HL-60 (cell line): ENCODE measurements at regions not wholly inside any gene's neighbourhood (a gene's known extent, or its start where the extent isn't known, plus 50 kb on each side); places are given as distances from the start of the nearest gene placed in this dataset.

ENCODE experiments used
- DNase-seq, 2 experiments: peaks; one replicate each; pipeline ENCODE4 v3.0.0-alpha.2; 2010 to 2020; ENCODE audit warnings: low read depth in 1 of 2, low spot score in 1 of 2
- H3K27ac ChIP-seq: fragments of 250-450 bp; sonication (Bioruptor Pico); replicated peaks from 2 replicates; pipeline ENCODE4 v1.5.1; 2020; ENCODE audit warnings: mild to moderate bottlenecking, moderate library complexity
- H3K27me3 ChIP-seq: fragments of 250-450 bp; sonication (Bioruptor Pico); 2 replicates; pipeline ENCODE4 v1.5.1; 2021; ENCODE audit warnings: mild to moderate bottlenecking, moderate library complexity; ENCODE audit not compliant: insufficient read depth, poor library complexity, severe bottlenecking
- H3K4me3 ChIP-seq: replicated peaks from 2 replicates; pipeline ENCODE4 v1.5.1; 2011; ENCODE audit warnings: mild to moderate bottlenecking, control low read depth, low read length; ENCODE audit not compliant: insufficient read depth
- GABPA ChIP-seq: IDR thresholded peaks from 2 replicates; pipeline ENCODE4 v1.6.1; 2012; ENCODE audit warnings: low read depth
- POLR2AphosphoS5 ChIP-seq: IDR thresholded peaks from 2 replicates; pipeline ENCODE4 v1.6.1; 2012; ENCODE audit warnings: low read depth
- SPI1 ChIP-seq: IDR thresholded peaks from 2 replicates; pipeline ENCODE4 v1.6.1; 2012; ENCODE audit warnings: low read depth, mild to moderate bottlenecking, borderline replicate concordance
- TF ChIP-seq, protein P1 (sequence below): IDR thresholded peaks from one replicate; pipeline ENCODE4 v1.5.1; 2011; ENCODE audit warnings: low read length, control low read depth, inconsistent platforms; ENCODE audit not compliant: insufficient read depth
- TF ChIP-seq, protein P2 (sequence below): IDR thresholded peaks from 2 replicates; pipeline ENCODE4 v1.6.1; 2012; ENCODE audit warnings: low read depth; ENCODE audit not compliant: insufficient replicate concordance

DNA sequence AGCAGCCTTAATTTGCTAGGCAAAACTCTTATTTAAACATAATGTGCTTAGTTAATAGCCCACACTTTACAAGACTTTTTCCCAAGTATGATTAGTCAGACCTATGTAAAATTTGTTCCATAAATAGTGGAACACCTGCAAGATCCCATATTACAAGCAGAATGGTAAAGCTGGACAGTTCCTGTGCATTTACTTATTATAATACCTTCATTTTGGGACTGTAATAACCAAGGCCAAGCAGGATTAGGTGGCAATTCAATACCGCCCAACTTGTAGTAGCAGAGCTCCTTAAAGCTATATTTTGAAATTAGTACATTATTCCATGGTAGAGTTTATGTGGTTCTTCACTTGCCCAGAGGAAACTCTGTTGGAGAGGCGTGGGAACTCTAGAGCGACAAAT lies 431.5 kb upstream of the MMADHC start:
- no peak overlapping the region for H3K4me3 ChIP-seq
- no peak overlapping the region for H3K27ac ChIP-seq
- no peak for DNase-seq
- H3K27me3 ChIP-seq, result no peaks in the 10 kb centered on the region
- TF ChIP-seq, protein P1, sequence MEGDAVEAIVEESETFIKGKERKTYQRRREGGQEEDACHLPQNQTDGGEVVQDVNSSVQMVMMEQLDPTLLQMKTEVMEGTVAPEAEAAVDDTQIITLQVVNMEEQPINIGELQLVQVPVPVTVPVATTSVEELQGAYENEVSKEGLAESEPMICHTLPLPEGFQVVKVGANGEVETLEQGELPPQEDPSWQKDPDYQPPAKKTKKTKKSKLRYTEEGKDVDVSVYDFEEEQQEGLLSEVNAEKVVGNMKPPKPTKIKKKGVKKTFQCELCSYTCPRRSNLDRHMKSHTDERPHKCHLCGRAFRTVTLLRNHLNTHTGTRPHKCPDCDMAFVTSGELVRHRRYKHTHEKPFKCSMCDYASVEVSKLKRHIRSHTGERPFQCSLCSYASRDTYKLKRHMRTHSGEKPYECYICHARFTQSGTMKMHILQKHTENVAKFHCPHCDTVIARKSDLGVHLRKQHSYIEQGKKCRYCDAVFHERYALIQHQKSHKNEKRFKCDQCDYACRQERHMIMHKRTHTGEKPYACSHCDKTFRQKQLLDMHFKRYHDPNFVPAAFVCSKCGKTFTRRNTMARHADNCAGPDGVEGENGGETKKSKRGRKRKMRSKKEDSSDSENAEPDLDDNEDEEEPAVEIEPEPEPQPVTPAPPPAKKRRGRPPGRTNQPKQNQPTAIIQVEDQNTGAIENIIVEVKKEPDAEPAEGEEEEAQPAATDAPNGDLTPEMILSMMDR, result no peak
- TF ChIP-seq GABPA, result no peak
- no peak for TF ChIP-seq POLR2AphosphoS5
- TF ChIP-seq, protein P2, sequence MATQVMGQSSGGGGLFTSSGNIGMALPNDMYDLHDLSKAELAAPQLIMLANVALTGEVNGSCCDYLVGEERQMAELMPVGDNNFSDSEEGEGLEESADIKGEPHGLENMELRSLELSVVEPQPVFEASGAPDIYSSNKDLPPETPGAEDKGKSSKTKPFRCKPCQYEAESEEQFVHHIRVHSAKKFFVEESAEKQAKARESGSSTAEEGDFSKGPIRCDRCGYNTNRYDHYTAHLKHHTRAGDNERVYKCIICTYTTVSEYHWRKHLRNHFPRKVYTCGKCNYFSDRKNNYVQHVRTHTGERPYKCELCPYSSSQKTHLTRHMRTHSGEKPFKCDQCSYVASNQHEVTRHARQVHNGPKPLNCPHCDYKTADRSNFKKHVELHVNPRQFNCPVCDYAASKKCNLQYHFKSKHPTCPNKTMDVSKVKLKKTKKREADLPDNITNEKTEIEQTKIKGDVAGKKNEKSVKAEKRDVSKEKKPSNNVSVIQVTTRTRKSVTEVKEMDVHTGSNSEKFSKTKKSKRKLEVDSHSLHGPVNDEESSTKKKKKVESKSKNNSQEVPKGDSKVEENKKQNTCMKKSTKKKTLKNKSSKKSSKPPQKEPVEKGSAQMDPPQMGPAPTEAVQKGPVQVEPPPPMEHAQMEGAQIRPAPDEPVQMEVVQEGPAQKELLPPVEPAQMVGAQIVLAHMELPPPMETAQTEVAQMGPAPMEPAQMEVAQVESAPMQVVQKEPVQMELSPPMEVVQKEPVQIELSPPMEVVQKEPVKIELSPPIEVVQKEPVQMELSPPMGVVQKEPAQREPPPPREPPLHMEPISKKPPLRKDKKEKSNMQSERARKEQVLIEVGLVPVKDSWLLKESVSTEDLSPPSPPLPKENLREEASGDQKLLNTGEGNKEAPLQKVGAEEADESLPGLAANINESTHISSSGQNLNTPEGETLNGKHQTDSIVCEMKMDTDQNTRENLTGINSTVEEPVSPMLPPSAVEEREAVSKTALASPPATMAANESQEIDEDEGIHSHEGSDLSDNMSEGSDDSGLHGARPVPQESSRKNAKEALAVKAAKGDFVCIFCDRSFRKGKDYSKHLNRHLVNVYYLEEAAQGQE, result no peak
- no peak for TF ChIP-seq SPI1

DNA sequence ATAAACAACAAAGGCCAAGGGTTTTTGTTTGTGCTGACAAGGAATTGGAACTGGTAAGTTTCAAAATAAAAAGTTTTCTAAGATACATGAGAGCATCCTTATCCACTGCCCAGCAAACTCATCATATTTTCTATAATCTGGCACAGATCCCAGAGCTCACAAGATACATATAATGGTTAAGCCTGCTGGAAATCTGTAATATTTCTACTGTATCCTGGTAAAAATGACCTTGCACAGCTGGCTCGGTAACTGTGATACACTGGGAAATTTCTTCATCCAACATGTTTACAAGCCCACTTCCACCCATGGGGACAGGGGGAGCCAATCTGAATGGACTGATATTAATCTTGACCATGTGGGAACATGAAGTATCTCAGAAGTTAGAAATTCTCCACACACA lies 425.4 kb upstream of the MMADHC start:
- TF ChIP-seq SPI1 (no peak), GABPA (no peak)
- TF ChIP-seq, protein P1, result no peak
- TF ChIP-seq, protein P2, result no peak
- Histone ChIP-seq H3K27ac (no peak overlapping the region), H3K4me3 (no peak overlapping the region), H3K27me3 (no peaks in the 10 kb centered on the region)
- DNase-seq, result no peak

DNA sequence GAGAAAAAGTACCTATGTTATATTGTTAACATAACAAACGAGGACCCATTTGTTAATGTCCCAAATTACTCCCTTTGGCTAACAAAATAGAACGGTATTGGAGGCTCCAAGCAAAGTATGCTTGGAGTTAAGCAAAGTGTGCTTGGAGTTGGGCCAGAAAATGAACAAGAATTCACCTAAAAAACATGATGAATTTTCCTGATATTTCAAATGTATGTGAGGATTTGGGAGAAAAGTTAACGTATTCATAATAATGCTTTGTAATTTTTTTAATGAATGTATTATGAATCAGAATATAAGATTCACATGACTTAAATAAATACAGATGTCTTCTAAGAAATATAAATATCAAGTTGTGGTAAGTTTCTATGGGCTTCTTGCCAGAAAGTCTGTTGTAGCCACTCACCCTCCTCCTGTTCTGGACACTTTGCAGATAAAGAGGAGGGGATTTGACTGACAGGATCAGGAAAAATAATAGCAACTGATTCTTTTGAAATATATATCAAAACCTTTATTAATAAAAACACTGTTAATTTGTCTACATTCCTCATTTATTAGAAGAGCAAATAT lies 423.7 kb upstream of the MMADHC start:
- TF ChIP-seq, protein P2, result no peak
- H3K27ac ChIP-seq, result no peak overlapping the region

DNA sequence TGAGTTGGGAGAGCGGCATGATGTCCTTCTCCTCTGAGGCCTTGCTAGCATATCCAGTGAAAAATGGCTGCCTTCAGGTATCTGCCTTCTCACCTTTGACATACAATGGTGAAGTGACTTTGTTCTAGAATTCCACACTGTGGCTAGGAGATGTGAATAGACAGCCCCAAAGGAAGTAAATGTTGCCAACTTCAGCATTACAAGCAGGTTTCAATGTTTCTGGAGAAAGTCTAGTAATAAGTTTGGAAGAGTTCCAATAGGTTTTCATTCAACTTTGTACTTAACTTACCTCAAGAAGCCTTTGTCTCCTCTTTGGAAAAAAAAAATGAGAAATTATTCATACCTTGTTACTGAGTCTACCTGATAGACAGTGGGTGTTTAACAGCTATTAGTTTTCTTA lies 421.3 kb upstream of the MMADHC start:
- Histone ChIP-seq H3K27me3 (no peaks in the 10 kb centered on the region), H3K27ac (no peak overlapping the region), H3K4me3 (no peak overlapping the region)
- no peak for DNase-seq
- TF ChIP-seq, protein P2, result no peak
- TF ChIP-seq POLR2AphosphoS5 (no peak), GABPA (no peak), SPI1 (no peak)
- TF ChIP-seq, protein P1, result no peak

More for the DNA sequence above, 423.7 kb upstream of the MMADHC start:
- no peak overlapping the region for H3K4me3 ChIP-seq
- no peak for DNase-seq
- H3K27me3 ChIP-seq, result no peaks in the 10 kb centered on the region
